AG04450 (cell line): ENCODE measurements at regions not wholly inside any gene's neighbourhood (a gene's known extent, or its start where the extent isn't known, plus 50 kb on each side); places are given as distances from the start of the nearest gene placed in this dataset.

ENCODE experiments used
- CTCF ChIA-PET: fragments of 300-600, 350-600 bp; formaldehyde crosslinking; extraction: SDS; loops from one replicate; lab custom pipeline; 2022; ENCODE audit warnings: antibody characterized with exemption, inconsistent platforms; lab: Charles Lee
- POLR2A ChIA-PET: fragments of 350-600 bp; formaldehyde crosslinking; extraction: SDS; loops from one replicate; lab custom pipeline; 2021; ENCODE audit warnings: antibody characterized with exemption, inconsistent platforms; lab: Yijun Ruan, JAX
- DNase-seq: peaks from one replicate; pipeline ENCODE4 v3.0.0-alpha.2; 2011; ENCODE audit warnings: low read depth, low spot score
- H3K27ac ChIP-seq: one replicate; pipeline ENCODE4 v1.5.1; 2012; ENCODE audit warnings: low read depth, low read length, control low read depth
- H3K27me3 ChIP-seq: one replicate; pipeline ENCODE4 v1.6.0; 2012; ENCODE audit warnings: low read length; ENCODE audit not compliant: control insufficient read depth, insufficient read depth
- H3K4me3 ChIP-seq: 2 replicates; pipeline ENCODE4 v1.5.1; 2011; ENCODE audit warnings: mild to moderate bottlenecking, low read depth, low read length, control low read depth
- H3K9me3 ChIP-seq: 2 replicates; pipeline ENCODE4 v1.5.1; 2012; ENCODE audit warnings: low read length; ENCODE audit not compliant: control insufficient read depth, insufficient read depth
- TF ChIP-seq, protein P1 (sequence below): IDR thresholded peaks from 2 replicates; pipeline ENCODE4 v1.5.1; 2011; ENCODE audit warnings: low read depth, low read length, control low read depth, inconsistent platforms

DNA sequence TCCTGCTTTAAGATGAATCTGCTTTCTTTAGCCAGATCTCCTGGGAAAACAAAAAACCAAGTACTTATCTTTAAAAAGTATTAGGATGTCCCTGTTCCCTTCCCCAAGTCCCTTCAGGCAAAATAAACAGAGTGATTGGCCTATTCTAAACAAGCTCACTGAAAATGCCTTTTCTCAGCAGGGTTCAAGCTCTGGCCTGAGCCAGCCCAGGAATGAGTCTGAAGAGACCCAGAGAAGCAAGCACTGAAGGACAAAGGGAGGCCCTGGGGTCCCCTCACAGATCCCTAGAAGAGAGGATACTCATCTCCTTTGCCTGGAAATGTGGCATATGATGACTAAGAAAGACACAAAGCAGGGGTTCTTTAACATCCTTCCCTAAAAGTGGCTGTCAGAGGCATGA is 66.8 kb upstream of the MAP1B start:
- no peak overlapping the region for H3K4me3 ChIP-seq
- ChIA-PET CTCF (no interaction called here), POLR2A (no interaction called here)
- H3K27ac ChIP-seq: no peak overlapping the region
- TF ChIP-seq, protein P1, sequence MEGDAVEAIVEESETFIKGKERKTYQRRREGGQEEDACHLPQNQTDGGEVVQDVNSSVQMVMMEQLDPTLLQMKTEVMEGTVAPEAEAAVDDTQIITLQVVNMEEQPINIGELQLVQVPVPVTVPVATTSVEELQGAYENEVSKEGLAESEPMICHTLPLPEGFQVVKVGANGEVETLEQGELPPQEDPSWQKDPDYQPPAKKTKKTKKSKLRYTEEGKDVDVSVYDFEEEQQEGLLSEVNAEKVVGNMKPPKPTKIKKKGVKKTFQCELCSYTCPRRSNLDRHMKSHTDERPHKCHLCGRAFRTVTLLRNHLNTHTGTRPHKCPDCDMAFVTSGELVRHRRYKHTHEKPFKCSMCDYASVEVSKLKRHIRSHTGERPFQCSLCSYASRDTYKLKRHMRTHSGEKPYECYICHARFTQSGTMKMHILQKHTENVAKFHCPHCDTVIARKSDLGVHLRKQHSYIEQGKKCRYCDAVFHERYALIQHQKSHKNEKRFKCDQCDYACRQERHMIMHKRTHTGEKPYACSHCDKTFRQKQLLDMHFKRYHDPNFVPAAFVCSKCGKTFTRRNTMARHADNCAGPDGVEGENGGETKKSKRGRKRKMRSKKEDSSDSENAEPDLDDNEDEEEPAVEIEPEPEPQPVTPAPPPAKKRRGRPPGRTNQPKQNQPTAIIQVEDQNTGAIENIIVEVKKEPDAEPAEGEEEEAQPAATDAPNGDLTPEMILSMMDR: no peak
- no peaks in the 10 kb centered on the region for H3K9me3 ChIP-seq
- DNase-seq: no peak
- H3K27me3 ChIP-seq: peaks cover 5% of the 10 kb centered on the region

DNA sequence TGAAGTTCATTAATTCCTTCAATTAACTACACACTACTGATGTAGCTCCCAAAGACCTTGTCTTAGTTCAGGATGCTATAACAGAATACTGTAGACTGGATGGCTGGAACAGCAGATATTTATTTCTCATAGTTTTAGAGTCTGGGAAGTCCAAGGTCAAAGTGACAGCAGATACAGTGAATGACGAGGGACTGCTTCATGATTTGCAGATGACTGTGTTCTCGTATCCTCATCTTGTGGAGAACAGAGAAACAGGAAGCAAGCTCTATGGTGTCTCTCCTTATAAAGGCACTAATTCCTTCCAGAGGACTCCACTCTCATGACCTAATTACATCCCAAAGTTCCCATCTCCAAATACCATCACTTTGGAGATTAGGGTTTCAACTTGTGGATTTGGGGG is 65.6 kb upstream of the MAP1B start:
- Histone ChIP-seq H3K27me3 (peaks cover 5% of the 10 kb centered on the region), H3K9me3 (no peaks in the 10 kb centered on the region), H3K4me3 (no peak overlapping the region), H3K27ac (no peak overlapping the region)
- DNase-seq: no peak
- ChIA-PET POLR2A (no interaction called here), CTCF (no interaction called here)
- TF ChIP-seq, protein P1: no peak

DNA sequence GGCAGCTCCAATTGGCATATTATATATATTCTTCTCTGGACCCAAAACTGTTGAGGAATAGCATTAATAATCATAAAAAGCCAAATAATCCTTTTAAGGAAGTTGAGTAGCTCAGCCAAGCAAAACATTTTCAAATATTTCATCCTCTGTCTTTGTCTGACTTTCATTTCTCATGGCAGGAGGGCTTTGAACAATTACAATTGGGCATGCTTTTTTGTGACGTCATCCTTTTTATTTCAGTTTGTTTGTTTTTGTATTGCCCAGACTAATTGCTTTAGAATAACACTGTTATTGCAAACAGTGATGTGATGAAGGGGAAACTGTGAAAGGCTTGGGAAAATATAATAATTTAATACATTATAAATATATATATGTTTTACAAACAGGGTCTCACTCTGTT is 65.2 kb upstream of the MAP1B start:
- POLR2A ChIA-PET: no interaction called here
- no peaks in the 10 kb centered on the region for H3K9me3 ChIP-seq
- TF ChIP-seq, protein P1: no peak
- peaks cover 5% of the 10 kb centered on the region for H3K27me3 ChIP-seq
- no peak for DNase-seq
- no peak overlapping the region for H3K4me3 ChIP-seq
- no peak overlapping the region for H3K27ac ChIP-seq
- CTCF ChIA-PET: no interaction called here

DNA sequence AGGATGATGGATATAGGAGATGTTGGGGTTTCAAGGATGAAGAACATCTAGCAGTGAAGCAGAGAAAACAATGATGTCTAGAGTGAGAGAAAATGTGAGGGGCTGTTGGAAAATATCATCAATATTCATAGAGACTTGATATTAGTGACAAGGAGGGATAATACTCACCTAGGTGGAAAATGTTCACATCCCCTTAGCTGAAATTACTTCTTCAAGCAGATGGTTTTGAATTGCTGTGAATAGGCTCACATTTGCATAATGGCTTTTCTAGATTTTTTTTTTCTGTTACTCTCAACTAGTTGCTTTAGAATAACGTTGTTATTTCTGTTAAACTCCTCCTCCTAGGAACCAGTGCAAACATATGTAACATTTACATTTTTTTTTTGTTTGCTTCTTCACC is 61.6 kb upstream of the MAP1B start:
- Histone ChIP-seq H3K9me3 (no peaks in the 10 kb centered on the region), H3K4me3 (no peak overlapping the region), H3K27ac (no peak overlapping the region), H3K27me3 (peaks cover 17% of the 10 kb centered on the region)
- DNase-seq: no peak
- CTCF ChIA-PET: no interaction called here
- TF ChIP-seq, protein P1: no peak
- POLR2A ChIA-PET: no interaction called here

DNA sequence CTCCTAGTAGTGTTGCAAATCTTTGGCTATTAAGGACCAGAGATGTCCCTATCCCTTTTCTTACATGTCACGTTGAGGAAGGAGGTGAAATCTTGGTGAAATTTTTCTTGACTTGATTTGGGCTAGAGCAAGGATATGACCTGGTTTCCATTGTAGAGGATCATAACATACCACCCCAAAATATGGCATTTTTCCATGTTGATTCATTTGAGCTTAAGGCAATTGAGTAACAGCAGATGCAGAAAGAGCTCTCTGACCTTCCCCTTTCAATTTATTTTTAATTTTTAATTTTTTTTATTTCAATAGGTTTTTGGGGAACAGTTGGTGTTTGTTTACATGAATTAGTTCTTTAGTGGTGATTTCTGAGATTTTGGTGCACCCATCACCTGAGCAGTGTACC is 61.2 kb upstream of the MAP1B start:
- CTCF ChIA-PET: no interaction called here
- no peak for DNase-seq

More for the DNA sequence above, 61.2 kb upstream of the MAP1B start:
- no peak overlapping the region for H3K4me3 ChIP-seq
- peaks cover 20% of the 10 kb centered on the region for H3K27me3 ChIP-seq
- POLR2A ChIA-PET: no interaction called here
- no peaks in the 10 kb centered on the region for H3K9me3 ChIP-seq
- no peak overlapping the region for H3K27ac ChIP-seq
- TF ChIP-seq, protein P1: no peak
